SH-SY5Y (cell line): ENCODE measurements at regions not wholly inside any gene's neighbourhood (a gene's known extent, or its start where the extent isn't known, plus 50 kb on each side); places are given as distances from the start of the nearest gene placed in this dataset.

Experiments
- GATA2 ChIP-seq: IDR thresholded peaks from 2 replicates; pipeline ENCODE4 v1.6.1; 2011; ENCODE audit warnings: mild to moderate bottlenecking, low read depth, low read length
- GATA3 ChIP-seq: IDR thresholded peaks from 2 replicates; pipeline ENCODE4 v1.6.1; 2011; ENCODE audit warnings: low read depth, mild to moderate bottlenecking, low read length, moderate library complexity

- TF ChIP-seq GATA2 (no peak), GATA3 (no peak)
These were observed 85.7 kb upstream of the AK4 start for GRCh38 chr1:65062339-65062738.
